HG02571 (cell line): ENCODE measurements at regions not wholly inside any gene's neighbourhood (a gene's known extent, or its start where the extent isn't known, plus 50 kb on each side); places are given as distances from the start of the nearest gene placed in this dataset.
"Not testable (repeated sequence)": the region's sequence is repeated elsewhere in the genome, so short reads cannot be mapped to it uniquely, and the experiment has no call there.

Source experiments
- ATAC-seq: cut with Tn5 transposase; IDR thresholded peaks from one replicate; pipeline ENCODE4 v1.9.1; 2021; ENCODE audit warnings: mild to moderate bottlenecking, moderate library complexity; ENCODE audit not compliant: unreplicated experiment

- no peak for ATAC-seq
These were observed 94.4 kb upstream of the XPO1 start for GRCh38 chr2:61632276-61633169.

GRCh38 chr2:61631321-61631720 is 93.2 kb upstream of the XPO1 start:
- no peak for ATAC-seq

- ATAC-seq, result no peak
These were observed 88.7 kb upstream of the XPO1 start for GRCh38 chr2:61626827-61627226.

- ATAC-seq, result no peak
These were observed 85.6 kb upstream of the XPO1 start for GRCh38 chr2:61623747-61624146.

GRCh38 chr2:61620244-61621159 is 82.3 kb upstream of the XPO1 start:
- ATAC-seq, result no peak

- no peak for ATAC-seq
These were observed 81.4 kb upstream of the XPO1 start for GRCh38 chr2:61619561-61619960.

GRCh38 chr2:61617610-61618009 is 79.5 kb upstream of the XPO1 start:
- ATAC-seq, result no peak

- ATAC-seq, result no peak
These were observed 67.1 kb upstream of the XPO1 start for GRCh38 chr2:61605245-61605644.

GRCh38 chr2:61604433-61604832 is 66.3 kb upstream of the XPO1 start:
- no peak for ATAC-seq

- ATAC-seq, result not testable (repeated sequence)
These were observed 60.5 kb upstream of the XPO1 start for GRCh38 chr2:61598515-61599156.

GRCh38 chr2:61597300-61598289 is 59.4 kb upstream of the XPO1 start:
- no peak for ATAC-seq

- ATAC-seq, result not testable (repeated sequence)
These were observed 56.0 kb upstream of the XPO1 start for GRCh38 chr2:61594201-61594600.

- not testable (repeated sequence) for ATAC-seq
These were observed 55.5 kb upstream of the XPO1 start for GRCh38 chr2:61593648-61594047.

- ATAC-seq, result no peak
These were observed 52.1 kb upstream of the XPO1 start for GRCh38 chr2:61590214-61590613.

- ATAC-seq, result no peak
These were observed 50.4 kb upstream of the XPO1 start for GRCh38 chr2:61588566-61588965.
